LNCaP clone FGC (cell line): ENCODE measurements at regions not wholly inside any gene's neighbourhood (a gene's known extent, or its start where the extent isn't known, plus 50 kb on each side); places are given as distances from the start of the nearest gene placed in this dataset.

ENCODE experiments used
- DNase-seq: peaks from one replicate; pipeline ENCODE4 v3.0.0-alpha.2; 2011; ENCODE audit warnings: low read depth
- H3K4me3 ChIP-seq: 2 replicates; pipeline ENCODE4 v1.5.1; 2011; ENCODE audit warnings: mild to moderate bottlenecking, low read depth, low read length, control low read depth
- CTCF ChIP-seq: IDR thresholded peaks from 2 replicates; pipeline ENCODE4 v1.5.1; 2012; ENCODE audit warnings: mild to moderate bottlenecking; ENCODE audit not compliant: control insufficient read depth, insufficient read depth; ENCODE audit errors: extremely low read depth

GRCh38 chrX:140933874-140934655 is 68.3 kb upstream of the SPANXB1 start:
- TF ChIP-seq CTCF, result no peak
- no peak overlapping the region for H3K4me3 ChIP-seq
- no peak for DNase-seq

- TF ChIP-seq CTCF, result no peak
- DNase-seq, result no peak
- H3K4me3 ChIP-seq, result no peak overlapping the region
These were observed 58.9 kb upstream of the SPANXB1 start for GRCh38 chrX:140943513-140943912.

- TF ChIP-seq CTCF, result no peak
- DNase-seq, result no peak
- H3K4me3 ChIP-seq, result no peak overlapping the region
These were observed 57.7 kb upstream of the SPANXB1 start for GRCh38 chrX:140944710-140945109.

- TF ChIP-seq CTCF, result no peak
- H3K4me3 ChIP-seq, result no peak overlapping the region
- DNase-seq, result no peak
These were observed 53.6 kb upstream of the SPANXB1 start for GRCh38 chrX:140948827-140949226.

GRCh38 chrX:140949233-140949632 is 53.2 kb upstream of the SPANXB1 start:
- DNase-seq, result no peak
- TF ChIP-seq CTCF, result no peak
- no peak overlapping the region for H3K4me3 ChIP-seq
